Caco-2 (cell line): ENCODE measurements at regions not wholly inside any gene's neighbourhood (a gene's known extent, or its start where the extent isn't known, plus 50 kb on each side); places are given as distances from the start of the nearest gene placed in this dataset.

ENCODE experiments used
- BruUV-seq: library from RNA; stranded (reverse); fragments of 400-500 nt; replicated peaks from 2 replicates; lab custom pipeline; 2021; lab: Mats Ljungman, UMichigan
- CTCF ChIA-PET: fragments of 300-600 bp; sonication (Branson Sonifier 250); formaldehyde crosslinking; loops from one replicate; lab custom pipeline; 2022; ENCODE audit warnings: antibody characterized with exemption; lab: Charles Lee
- POLR2A ChIA-PET: fragments of 300-600 bp; sonication (Branson Sonifier 250); formaldehyde crosslinking; loops from one replicate; lab custom pipeline; 2022; ENCODE audit warnings: antibody characterized with exemption; lab: Charles Lee
- DNase-seq, 2 experiments: peaks; one replicate each; pipeline versions ENCODE4 v3.0.0 to v3.0.0-alpha.2; 2020 to 2022
- H3K27me3 ChIP-seq: replicated peaks from 2 replicates; pipeline ENCODE4 v1.6.0; 2011; ENCODE audit warnings: low read length; ENCODE audit not compliant: control insufficient read depth, insufficient read depth
- H3K36me3 ChIP-seq: 2 replicates; pipeline ENCODE4 v1.5.1; 2011; ENCODE audit warnings: low read length; ENCODE audit not compliant: control insufficient read depth, insufficient read depth
- H3K4me1 ChIP-seq: fragments of 250-450 bp; sonication (Bioruptor Pico); 2 replicates; pipeline ENCODE4 v1.5.1; 2020; ENCODE audit warnings: mild to moderate bottlenecking
- H3K4me3 ChIP-seq: 2 replicates; pipeline ENCODE4 v1.5.1; 2011; ENCODE audit warnings: low read depth, mild to moderate bottlenecking, control low read depth, low read length
- H3K9me3 ChIP-seq: fragments of 250-450 bp; sonication (Bioruptor Pico); 2 replicates; pipeline ENCODE4 v1.5.1; 2020; ENCODE audit warnings: mild to moderate bottlenecking, moderate library complexity
- H3K27ac Mint-ChIP-seq: one replicate; pipeline ENCODE4 v1.8.0; 2022; ENCODE audit warnings: mixed read lengths; ENCODE audit not compliant: unreplicated experiment
- H3K27me3 Mint-ChIP-seq: one replicate; pipeline ENCODE4 v1.8.0; 2022; ENCODE audit warnings: mixed read lengths; ENCODE audit not compliant: insufficient read depth, unreplicated experiment
- H3K36me3 Mint-ChIP-seq: one replicate; pipeline ENCODE4 v1.8.0; 2022; ENCODE audit warnings: mild to moderate bottlenecking, mixed read lengths; ENCODE audit not compliant: insufficient read depth, unreplicated experiment
- H3K4me1 Mint-ChIP-seq: one replicate; pipeline ENCODE4 v1.8.0; 2022; ENCODE audit warnings: low read depth, mixed read lengths; ENCODE audit not compliant: unreplicated experiment
- H3K4me3 Mint-ChIP-seq: one replicate; pipeline ENCODE4 v1.8.0; 2022; ENCODE audit warnings: mild to moderate bottlenecking, moderate library complexity, mixed read lengths; ENCODE audit not compliant: unreplicated experiment
- H3K9me3 Mint-ChIP-seq: one replicate; pipeline ENCODE4 v1.8.0; 2022; ENCODE audit warnings: mixed read lengths; ENCODE audit not compliant: unreplicated experiment
- intact Hi-C: fragments of 100-400 bp; cut with micrococcal nuclease; formaldehyde crosslinking; loops from one replicate; pipeline ENCODE4 v1.10.0; 2022; ENCODE audit not compliant: unreplicated experiment
- TF ChIP-seq, protein P1 (sequence below), 2 experiments: fragments of 200-600 bp in 1 of 2; IDR thresholded peaks; 1 replicate in 1 of 2; 2 replicates in 1 of 2; pipeline versions ENCODE4 v1.5.1 to v1.8.0; 2011 to 2022; ENCODE audit warnings: antibody characterized with exemption in 1 of 2, control low read depth in 1 of 2, inconsistent platforms in 1 of 2, low read depth in 1 of 2, low read length in 1 of 2, mild to moderate bottlenecking in 1 of 2, moderate library complexity in 1 of 2; ENCODE audit not compliant: insufficient read depth in 1 of 2, severe bottlenecking in 1 of 2, unreplicated experiment in 1 of 2

DNA sequence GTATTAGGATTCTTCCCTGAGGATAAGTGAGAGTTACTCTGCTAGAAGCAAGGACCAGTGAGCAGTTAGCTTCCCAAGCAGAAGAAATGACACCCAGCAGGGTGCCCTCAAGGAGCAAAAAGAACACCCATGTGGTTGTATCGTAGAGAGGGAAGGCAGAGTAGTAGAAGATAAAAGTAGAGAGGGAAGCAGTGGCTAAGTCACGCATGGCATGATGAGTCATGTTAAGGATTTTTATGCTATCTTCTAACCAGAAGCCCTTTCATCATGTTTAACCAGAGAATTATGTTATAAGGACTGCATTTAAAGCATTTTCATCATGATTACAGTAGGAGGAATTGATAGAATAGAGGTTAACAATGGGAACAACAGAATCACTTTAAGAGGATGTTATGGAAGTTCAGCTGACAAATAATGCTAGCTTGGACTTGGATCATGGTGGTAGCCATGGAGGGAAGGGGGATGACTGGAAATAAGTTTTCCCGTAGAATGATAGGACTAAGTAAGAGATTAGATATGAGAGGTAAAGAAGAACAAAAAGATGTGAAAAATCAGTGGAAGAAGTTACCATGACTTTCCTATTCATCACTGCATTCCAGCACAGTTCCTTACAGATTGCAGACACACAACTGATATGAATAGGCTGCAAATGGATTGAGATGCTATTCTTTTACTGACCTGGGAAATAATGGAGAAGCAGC is 383.5 kb upstream of the INTU start:
- no peaks in the 10 kb centered on the region for H3K36me3 Mint-ChIP-seq
- Histone ChIP-seq H3K27me3 (no peaks in the 10 kb centered on the region), H3K9me3 (no peaks in the 10 kb centered on the region), H3K4me3 (no peak overlapping the region), H3K4me1 (no peaks in the 10 kb centered on the region), H3K36me3 (no peaks in the 10 kb centered on the region)
- BruUV-seq: no TSS peak
- ChIA-PET CTCF (no interaction called here), POLR2A (no interaction called here)
- no peaks in the 10 kb centered on the region for H3K4me1 Mint-ChIP-seq
- no peak overlapping the region for H3K27ac Mint-ChIP-seq
- no peak for DNase-seq
- no peaks in the 10 kb centered on the region for H3K9me3 Mint-ChIP-seq
- no peaks in the 10 kb centered on the region for H3K27me3 Mint-ChIP-seq
- intact Hi-C loops: no loop called here
- H3K4me3 Mint-ChIP-seq: no peak overlapping the region
- TF ChIP-seq, protein P1, sequence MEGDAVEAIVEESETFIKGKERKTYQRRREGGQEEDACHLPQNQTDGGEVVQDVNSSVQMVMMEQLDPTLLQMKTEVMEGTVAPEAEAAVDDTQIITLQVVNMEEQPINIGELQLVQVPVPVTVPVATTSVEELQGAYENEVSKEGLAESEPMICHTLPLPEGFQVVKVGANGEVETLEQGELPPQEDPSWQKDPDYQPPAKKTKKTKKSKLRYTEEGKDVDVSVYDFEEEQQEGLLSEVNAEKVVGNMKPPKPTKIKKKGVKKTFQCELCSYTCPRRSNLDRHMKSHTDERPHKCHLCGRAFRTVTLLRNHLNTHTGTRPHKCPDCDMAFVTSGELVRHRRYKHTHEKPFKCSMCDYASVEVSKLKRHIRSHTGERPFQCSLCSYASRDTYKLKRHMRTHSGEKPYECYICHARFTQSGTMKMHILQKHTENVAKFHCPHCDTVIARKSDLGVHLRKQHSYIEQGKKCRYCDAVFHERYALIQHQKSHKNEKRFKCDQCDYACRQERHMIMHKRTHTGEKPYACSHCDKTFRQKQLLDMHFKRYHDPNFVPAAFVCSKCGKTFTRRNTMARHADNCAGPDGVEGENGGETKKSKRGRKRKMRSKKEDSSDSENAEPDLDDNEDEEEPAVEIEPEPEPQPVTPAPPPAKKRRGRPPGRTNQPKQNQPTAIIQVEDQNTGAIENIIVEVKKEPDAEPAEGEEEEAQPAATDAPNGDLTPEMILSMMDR (IDR thresholded peaks at IDR 0.05; ENCODE audit: insufficient read depth in 1 of 2, low read depth in 1 of 2, low read length in 1 of 2, severe bottlenecking in 1 of 2, unreplicated experiment in 1 of 2): no peak

DNA sequence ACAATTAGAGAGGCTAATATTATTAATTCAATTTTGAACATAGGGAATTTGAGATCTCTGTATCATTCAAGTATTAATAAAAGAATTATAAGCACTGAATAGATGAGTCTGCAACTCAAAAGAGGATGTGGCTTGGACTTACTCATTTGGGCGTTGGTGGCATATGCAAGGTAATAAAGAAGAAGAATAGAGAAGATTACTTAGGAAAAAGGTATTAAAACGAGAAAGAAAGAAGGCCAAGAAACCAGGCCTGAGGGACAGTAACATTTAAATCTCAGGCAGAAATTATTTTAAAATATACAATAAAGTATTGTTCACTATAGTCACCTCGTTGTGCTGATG is 383.0 kb upstream of the INTU start:
- Histone ChIP-seq H3K9me3 (no peaks in the 10 kb centered on the region), H3K4me1 (no peaks in the 10 kb centered on the region), H3K27me3 (no peaks in the 10 kb centered on the region), H3K36me3 (no peaks in the 10 kb centered on the region), H3K4me3 (no peak overlapping the region)
- H3K4me3 Mint-ChIP-seq: no peak overlapping the region
- TF ChIP-seq, protein P1 (IDR thresholded peaks at IDR 0.05; ENCODE audit: insufficient read depth in 1 of 2, low read depth in 1 of 2, low read length in 1 of 2, severe bottlenecking in 1 of 2, unreplicated experiment in 1 of 2): no peak
- no peaks in the 10 kb centered on the region for H3K27me3 Mint-ChIP-seq
- no peak for DNase-seq
- BruUV-seq: no TSS peak
- POLR2A ChIA-PET: no interaction called here
- H3K27ac Mint-ChIP-seq: no peak overlapping the region
- H3K4me1 Mint-ChIP-seq: no peaks in the 10 kb centered on the region
- no peaks in the 10 kb centered on the region for H3K9me3 Mint-ChIP-seq
- no peaks in the 10 kb centered on the region for H3K36me3 Mint-ChIP-seq
- CTCF ChIA-PET: no interaction called here
- intact Hi-C loops: no loop called here

DNA sequence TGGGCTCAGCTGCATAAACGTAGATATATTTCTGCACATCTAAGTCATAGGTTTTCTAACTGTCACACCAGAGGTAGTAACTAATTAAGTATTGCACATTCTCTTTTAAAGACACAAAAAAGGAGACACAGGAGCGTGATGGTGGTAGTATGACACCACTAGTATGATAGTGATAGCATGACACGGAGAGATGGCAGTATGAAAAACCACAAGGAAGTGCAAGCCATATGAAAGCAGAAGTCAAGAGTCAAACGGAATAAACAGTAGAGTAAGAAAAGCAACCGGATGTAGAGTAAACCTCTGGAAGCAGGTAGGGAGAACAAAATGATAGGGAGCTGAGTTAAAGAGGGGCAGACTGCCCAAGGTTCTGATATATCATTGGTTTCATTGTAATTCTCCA is 382.2 kb upstream of the INTU start:
- Mint-ChIP-seq H3K36me3 (no peaks in the 10 kb centered on the region), H3K4me3 (no peak overlapping the region), H3K9me3 (no peaks in the 10 kb centered on the region), H3K27me3 (no peaks in the 10 kb centered on the region), H3K4me1 (no peaks in the 10 kb centered on the region), H3K27ac (no peak overlapping the region)
- Histone ChIP-seq H3K36me3 (no peaks in the 10 kb centered on the region), H3K4me3 (no peak overlapping the region), H3K4me1 (no peaks in the 10 kb centered on the region), H3K27me3 (no peaks in the 10 kb centered on the region), H3K9me3 (no peaks in the 10 kb centered on the region)
- intact Hi-C loops: no loop called here
- POLR2A ChIA-PET: no interaction called here
- no peak for DNase-seq
- no TSS peak for BruUV-seq
- TF ChIP-seq, protein P1 (IDR thresholded peaks at IDR 0.05; ENCODE audit: insufficient read depth in 1 of 2, low read depth in 1 of 2, low read length in 1 of 2, severe bottlenecking in 1 of 2, unreplicated experiment in 1 of 2): no peak
- CTCF ChIA-PET: no interaction called here
